T-helper 9 cell (primary cell): ENCODE measurements at regions not wholly inside any gene's neighbourhood (a gene's known extent, or its start where the extent isn't known, plus 50 kb on each side); places are given as distances from the start of the nearest gene placed in this dataset.

ENCODE experiments used
- DNase-seq: peaks from one replicate; pipeline ENCODE4 v3.0.0-alpha.2; 2020

- no peak for DNase-seq
Observed at GRCh38 chr4:102441978-102442911, 58.9 kb upstream of the NFKB1 start.

- DNase-seq = no peak
Observed at GRCh38 chr4:102444752-102445151, 56.4 kb upstream of the NFKB1 start.

- DNase-seq = no peak
Observed at GRCh38 chr4:102445213-102445612, 55.9 kb upstream of the NFKB1 start.

- no peak for DNase-seq
Observed at GRCh38 chr4:102447413-102447812, 53.7 kb upstream of the NFKB1 start.

- peak; percentile 21 for DNase-seq
Observed at GRCh38 chr4:102449751-102450352, 51.3 kb upstream of the NFKB1 start.

DNA sequence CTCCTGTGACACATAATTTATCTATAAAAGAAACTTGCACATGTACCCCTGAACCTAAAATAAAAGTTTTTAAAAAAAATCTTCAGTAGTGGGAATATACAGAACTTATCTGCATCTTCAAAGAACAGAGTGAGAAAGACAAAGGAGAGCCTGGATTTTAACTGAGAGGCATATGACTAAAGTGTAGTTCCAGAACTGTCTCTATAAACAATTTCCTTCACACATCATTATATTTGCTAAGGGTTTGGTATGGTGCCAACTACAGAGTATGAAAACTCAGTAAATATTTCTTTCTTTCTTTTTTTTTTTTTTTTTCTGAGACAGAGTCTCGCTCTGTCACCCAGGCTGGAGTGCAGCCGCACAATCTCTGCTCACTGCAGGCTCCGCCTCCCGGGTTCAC lies 49.9 kb upstream of the NFKB1 start:
- DNase-seq = no peak
